GDM1 (cell line): ENCODE measurements at regions not wholly inside any gene's neighbourhood (a gene's known extent, or its start where the extent isn't known, plus 50 kb on each side); places are given as distances from the start of the nearest gene placed in this dataset.

Experiments
- DNase-seq: peaks from one replicate; lab custom pipeline; 2025; lab: John Stamatoyannopoulos, UW

- no peak for DNase-seq
Measured at GRCh38 chrX:79645749-79646148, 278.6 kb upstream of the ITM2A start.

DNA sequence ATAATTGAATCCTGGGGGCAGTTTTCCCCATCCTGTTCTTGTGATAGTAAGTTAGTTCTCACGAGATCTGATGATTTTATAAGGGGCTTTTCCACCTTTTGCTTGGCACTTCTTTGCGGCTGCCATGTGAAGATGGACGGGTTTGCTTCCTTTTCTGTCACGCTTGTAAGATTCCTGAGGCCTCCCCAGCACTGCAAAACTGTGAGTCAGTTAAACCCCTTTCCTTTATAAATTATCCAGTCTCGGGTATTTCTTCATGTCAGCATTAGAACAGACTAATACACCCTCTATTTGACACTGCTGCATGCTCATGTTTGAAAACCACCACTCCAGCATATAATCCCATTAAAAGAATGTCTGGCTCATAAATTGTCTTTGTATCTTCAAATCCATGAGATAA lies 264.4 kb upstream of the ITM2A start:
- no peak for DNase-seq

GRCh38 chrX:79630033-79631009 lies 263.2 kb upstream of the ITM2A start:
- DNase-seq = no peak

DNA sequence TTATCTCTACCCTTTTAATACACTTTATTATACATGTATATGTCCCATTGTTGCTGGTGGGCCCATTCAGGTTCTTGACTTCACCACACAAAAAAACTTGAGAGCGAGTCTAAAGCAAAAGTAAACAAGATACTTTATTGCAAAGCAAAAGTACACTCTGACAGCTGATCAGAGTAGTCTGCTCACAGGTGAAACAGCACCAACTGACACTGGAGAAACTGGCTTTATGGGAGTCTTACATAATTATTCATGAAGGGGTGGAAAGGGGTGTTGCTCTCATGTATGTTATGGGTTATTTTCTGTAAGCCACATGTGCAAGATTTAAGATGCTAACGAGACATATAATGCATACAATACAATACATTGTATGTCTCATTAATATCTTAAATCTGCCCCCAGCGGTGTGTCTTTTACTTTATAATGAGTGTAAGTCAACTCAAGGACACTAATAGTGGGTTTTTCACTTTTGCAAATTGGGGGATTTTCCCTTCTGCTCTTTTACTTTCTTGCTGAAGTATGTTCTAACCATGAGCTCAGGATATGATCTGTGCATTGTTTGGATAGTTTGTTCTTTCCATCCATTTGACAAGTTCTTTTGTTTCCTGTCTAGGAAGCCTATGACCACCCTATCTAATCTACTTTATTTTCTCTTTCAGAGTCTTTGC lies 256.1 kb upstream of the ITM2A start:
- DNase-seq = no peak

DNA sequence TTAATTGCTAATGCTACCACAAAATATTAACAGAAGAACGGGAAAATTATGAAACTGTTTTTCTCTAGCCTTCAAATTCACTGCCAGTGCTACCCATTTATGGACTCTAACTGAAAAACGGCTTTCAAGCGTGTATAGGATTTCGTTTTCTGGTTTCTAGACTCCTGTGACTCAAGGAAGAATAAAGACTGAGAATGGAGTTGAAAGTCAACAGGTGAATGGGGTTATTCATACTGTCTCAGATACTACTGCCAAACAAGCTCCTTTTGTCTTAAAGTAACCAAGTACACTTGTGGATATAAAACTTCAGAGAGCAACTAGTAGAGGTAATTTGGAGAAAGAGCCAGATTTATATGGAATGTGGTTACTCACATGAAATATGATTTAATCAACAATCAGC lies 251.1 kb upstream of the ITM2A start:
- DNase-seq = no peak

DNA sequence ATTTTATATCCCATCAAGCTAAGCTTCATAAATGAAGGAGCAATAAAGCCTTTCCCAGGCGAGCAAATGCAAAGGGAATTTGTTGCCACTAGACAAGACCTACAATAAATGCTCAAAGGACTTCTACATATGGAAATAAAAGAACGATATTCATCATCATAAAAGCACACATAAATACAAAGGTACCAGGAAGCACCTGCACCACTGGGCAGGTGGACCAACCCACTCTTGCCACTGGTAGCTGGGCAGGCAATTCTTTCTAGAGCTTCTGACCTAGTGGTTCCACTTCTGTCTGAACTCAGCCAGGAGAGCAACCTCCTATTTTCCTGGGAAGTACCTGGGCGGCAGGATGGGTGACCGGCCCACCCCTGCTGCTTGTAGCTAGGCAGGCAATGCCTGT lies 237.2 kb upstream of the ITM2A start:
- DNase-seq = no peak

DNA sequence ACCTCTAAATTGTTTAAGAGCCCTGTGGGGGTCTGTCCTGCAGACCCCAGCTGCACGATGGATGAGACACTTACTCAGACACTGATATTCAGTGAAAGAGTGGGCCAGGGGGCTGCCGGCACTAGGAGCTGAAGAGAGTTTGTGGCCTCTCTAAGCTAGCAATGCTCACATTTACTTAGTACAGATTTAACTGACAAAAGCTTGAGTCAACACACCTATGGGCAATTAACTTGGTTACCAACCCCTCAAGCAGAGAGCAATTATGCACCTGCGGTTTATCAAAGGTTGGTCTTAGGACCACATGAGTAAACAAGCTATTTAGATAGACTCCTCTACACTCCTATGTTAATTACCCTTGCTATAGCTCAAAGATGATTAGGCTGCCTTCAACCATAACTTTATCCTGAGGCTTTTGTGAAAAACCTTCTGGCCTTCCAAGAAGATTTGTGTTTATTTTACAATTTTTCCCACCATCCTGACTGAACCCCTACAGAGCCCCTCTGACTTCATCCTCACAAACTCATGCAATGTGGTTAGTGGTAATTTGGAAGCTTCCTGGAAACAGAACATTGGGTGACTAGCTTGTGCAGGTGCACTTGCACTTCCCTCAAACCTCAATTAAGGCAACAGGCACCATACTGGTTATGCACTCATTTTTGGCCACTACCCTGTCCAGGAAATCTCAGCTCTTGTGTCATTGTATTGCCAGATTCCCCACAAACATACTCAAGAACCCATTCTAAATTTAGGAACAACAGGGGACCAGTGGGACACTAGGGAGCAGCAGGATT lies 234.4 kb upstream of the ITM2A start:
- no peak for DNase-seq

DNA sequence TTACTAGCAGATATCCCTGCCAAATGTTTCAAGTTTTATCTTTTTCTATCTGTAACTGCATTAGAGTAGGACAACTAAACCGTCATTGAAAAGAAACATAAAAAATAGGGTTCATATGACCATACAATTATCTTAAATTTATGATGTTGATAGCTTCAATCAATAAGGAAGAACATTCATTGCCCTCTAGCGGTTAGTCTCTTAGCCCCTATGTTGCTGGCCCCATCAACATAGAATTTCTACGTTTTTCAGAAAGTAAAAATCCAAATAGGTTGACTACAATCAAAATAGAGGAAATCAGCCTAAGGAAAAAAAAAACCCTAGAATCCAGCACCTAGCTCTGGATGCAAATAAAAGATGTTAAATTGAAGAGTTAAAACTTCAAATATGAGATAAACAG lies 225.1 kb upstream of the ITM2A start:
- DNase-seq = no peak

GRCh38 chrX:79588233-79588632 lies 221.1 kb upstream of the ITM2A start:
- no peak for DNase-seq

- DNase-seq = no peak
Measured at GRCh38 chrX:79573760-79574159, 206.6 kb upstream of the ITM2A start.

- DNase-seq = no peak
Measured at GRCh38 chrX:79572566-79572965, 205.4 kb upstream of the ITM2A start.

DNA sequence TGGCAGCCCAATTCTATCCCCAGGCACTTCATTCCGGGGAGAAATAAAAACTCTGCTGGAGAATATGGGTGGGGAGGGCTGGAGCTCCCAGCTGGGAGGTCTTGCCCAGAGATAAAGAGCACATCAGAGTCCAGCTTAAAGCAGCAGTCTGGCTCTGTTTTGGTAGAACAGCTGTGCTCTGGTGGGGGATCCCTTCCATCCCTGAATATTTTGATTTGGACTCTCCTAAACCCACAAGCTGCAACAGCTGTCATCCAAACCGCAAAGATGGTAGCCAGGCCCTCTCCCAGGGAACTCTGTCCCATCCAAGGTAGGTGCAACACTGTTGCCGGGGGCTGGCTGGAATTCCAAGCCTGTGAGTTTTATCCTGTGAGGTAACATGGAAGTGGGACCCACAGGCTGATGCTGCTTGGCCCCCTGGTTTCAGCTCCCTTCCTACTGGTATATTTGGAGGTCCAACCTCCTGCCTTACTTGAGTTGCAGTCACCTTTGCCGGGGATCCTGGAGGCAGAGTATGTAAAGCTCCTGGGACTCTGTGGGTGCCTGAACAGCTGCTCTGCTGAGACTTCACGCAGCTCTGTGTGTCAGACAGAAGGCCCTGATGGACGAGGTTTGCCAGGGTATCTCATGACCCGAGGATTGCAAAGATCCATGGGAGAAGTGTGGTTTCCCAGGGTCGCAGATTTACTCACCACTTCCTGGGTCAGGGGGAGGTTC lies 203.5 kb upstream of the ITM2A start:
- DNase-seq = no peak

DNA sequence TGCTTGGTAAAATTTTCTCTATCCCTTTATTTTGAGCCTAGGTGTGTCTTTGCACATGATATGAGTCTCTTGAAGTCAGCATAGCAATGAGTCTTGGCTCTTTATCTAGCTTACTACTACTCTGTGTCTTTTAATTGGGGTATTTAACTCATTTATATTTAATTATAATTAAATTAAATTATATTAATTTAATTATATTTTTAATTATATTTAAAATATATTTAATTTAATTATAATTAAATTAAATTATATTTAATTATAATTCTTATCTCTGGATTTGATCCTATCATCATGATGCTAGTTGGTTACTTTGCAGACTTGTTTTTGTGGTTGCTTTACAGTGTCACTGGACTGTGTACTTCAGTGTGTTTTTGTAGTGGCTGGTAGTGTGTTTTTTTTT lies 201.2 kb upstream of the ITM2A start:
- DNase-seq = no peak

GRCh38 chrX:79564362-79564761 lies 197.2 kb upstream of the ITM2A start:
- no peak for DNase-seq

DNA sequence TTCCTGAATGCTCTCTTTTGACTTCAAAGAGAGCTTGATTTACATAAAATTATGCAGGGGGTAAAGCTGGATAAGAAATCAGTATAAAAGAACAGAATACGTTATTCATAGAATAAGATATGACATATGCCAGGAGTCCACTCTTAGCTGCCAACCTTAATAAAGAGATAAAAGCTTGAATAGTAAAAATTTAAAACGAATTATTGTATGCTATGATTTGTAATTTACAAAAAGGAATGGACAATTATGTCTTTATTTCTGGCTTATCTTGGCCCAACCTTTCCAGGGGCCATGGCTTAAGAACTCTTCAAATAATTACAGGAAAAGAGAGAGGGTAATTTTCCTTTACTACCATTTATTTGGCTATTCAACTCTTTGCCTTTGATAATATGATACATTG lies 192.2 kb upstream of the ITM2A start:
- DNase-seq = no peak

GRCh38 chrX:79557212-79557611 lies 190.1 kb upstream of the ITM2A start:
- DNase-seq = no peak

GRCh38 chrX:79556800-79557199 lies 189.7 kb upstream of the ITM2A start:
- no peak for DNase-seq

DNA sequence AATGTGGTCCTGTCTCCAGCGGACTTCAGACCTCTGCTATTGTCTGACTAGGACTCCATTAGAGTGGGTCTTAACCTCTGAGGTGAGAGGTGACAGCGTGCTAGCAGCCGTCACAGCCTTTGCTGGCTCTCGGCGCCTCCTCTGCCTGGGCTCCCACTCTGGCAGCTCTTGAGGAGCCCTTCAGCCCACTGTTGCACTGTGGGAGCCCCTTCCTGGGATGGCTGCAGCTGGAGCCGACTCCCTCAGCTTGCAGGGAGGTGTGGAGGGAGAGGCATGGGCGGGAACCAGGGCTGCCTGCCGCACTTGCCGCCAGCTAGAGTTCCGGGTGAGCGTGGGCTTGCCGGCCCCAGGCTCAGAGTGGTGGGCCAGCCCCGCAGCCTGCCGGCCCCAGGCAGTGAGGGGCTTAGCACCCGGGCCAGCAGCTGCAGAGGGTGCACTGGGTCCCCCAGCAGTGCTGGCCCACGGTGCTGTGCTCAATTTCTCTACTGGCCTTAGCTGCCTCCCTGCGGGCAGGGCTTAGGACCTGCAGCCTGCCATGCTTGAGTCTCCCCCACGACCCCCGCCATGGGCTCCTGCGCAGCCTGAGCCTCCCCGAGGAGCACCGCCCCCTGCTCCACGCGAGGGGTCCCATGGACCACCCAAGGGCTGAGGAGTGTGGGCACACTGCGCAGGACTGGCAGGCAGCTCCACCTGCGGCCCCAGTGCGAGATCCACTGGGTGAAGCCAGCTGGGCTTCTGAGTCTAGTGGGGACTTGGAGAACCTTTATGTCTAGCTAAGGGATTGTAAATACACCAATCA lies 163.4 kb upstream of the ITM2A start:
- DNase-seq = no peak

- DNase-seq = peak; percentile 1
Measured at GRCh38 chrX:79524642-79525041, 157.5 kb upstream of the ITM2A start.

DNA sequence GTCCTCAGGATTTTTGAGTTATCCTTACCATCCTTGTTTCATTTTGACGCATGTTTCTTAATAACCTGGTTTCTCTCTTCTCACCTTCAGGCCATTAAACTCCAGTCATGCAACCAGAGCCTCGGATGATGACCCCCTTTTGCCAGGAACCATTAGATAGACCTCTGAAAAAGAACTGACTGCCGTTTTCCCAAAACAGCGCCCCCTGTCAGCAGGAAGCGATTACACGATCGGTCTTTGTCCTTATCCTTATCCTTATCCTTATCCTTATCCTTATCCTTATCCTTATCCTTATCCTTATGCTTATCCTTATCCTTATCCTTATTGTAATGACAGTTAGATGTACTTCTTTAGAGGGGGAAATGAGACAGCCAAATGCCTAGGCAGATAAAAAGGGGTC lies 148.4 kb upstream of the ITM2A start:
- DNase-seq = no peak

DNA sequence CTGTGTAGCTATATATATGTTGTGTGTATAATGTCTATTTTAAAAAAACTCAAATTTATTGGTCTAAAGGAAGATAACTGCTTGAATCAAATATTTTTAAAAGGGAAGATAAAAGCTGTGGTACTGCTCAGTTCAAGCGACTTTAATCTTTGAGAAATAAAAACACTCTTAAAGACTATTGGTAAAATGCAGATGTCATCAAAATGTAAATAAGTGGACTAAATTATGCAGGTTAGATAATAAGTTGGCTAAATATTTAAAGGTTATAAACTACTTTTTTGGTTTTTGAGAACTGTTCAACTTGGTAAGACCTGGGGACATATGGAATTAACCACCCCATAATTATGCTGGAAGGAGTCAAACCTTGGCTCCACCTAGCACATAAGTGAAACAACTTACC lies 144.7 kb upstream of the ITM2A start:
- no peak for DNase-seq
